A549 (cell line): ENCODE measurements at regions not wholly inside any gene's neighbourhood (a gene's known extent, or its start where the extent isn't known, plus 50 kb on each side); places are given as distances from the start of the nearest gene placed in this dataset.

Experiments
- HEYL ChIP-seq: fragments of 250-450 bp; sonication (Bioruptor Pico); IDR thresholded peaks from 2 replicates; pipeline ENCODE4 v1.8.0; 2021; ENCODE audit warnings: mild to moderate bottlenecking, moderate library complexity
- MYC ChIP-seq: IDR thresholded peaks from 2 replicates; pipeline ENCODE4 v1.6.1; 2012; ENCODE audit warnings: mild to moderate bottlenecking, inconsistent platforms, low read length, improper control_type of control experiment, borderline replicate concordance
- TF ChIP-seq, protein P1 (sequence below): fragments of >200 bp; sonication (Bioruptor Twin); formaldehyde crosslinking; IDR thresholded peaks from 3 replicates; pipeline ENCODE4 v1.5.1; 2016

DNA sequence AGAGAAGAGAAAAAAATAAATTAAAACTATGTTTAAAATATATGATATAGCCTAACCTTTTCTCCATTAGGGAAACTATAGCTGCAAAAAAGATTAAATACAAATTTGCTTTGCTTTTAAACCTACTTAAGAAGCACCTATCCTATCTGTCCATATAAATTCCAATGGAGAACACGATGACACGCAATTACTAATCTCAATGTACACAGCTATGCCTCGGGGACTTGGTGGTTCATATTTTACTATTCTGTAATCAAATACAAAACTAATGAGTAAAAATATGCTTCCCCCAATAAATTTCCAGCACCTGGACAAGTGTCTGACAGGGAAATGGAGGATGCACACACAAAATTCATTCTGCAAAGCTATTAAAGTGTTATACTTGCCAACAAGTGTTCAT lies 386.4 kb downstream of the LMO4 start:
- no peak for TF ChIP-seq MYC
- TF ChIP-seq, protein P1, sequence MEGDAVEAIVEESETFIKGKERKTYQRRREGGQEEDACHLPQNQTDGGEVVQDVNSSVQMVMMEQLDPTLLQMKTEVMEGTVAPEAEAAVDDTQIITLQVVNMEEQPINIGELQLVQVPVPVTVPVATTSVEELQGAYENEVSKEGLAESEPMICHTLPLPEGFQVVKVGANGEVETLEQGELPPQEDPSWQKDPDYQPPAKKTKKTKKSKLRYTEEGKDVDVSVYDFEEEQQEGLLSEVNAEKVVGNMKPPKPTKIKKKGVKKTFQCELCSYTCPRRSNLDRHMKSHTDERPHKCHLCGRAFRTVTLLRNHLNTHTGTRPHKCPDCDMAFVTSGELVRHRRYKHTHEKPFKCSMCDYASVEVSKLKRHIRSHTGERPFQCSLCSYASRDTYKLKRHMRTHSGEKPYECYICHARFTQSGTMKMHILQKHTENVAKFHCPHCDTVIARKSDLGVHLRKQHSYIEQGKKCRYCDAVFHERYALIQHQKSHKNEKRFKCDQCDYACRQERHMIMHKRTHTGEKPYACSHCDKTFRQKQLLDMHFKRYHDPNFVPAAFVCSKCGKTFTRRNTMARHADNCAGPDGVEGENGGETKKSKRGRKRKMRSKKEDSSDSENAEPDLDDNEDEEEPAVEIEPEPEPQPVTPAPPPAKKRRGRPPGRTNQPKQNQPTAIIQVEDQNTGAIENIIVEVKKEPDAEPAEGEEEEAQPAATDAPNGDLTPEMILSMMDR = no peak
- no peak for TF ChIP-seq HEYL (CRISPR knock-in tag)
